K562 (cell line): ENCODE measurements at regions not wholly inside any gene's neighbourhood (a gene's known extent, or its start where the extent isn't known, plus 50 kb on each side); places are given as distances from the start of the nearest gene placed in this dataset.

Experiments
- CREM ChIP-seq: IDR thresholded peaks from 2 replicates; pipeline ENCODE4 v1.6.1; 2014; ENCODE audit warnings: antibody characterized with exemption, low read depth
- FOXP1 ChIP-seq: sonication (generic); formaldehyde crosslinking; IDR thresholded peaks from 2 replicates; pipeline ENCODE4 v1.8.0; 2022; ENCODE audit warnings: mild to moderate bottlenecking, missing genetic modification reagents
- MTA2 ChIP-seq: fragments of 450-650 bp; IDR thresholded peaks from 2 replicates; pipeline ENCODE4 v1.6.1; 2016; ENCODE audit warnings: low read depth
- NBN ChIP-seq: fragments of 450-650 bp; IDR thresholded peaks from 2 replicates; pipeline ENCODE4 v1.6.1; 2016; ENCODE audit warnings: low read depth, mild to moderate bottlenecking
- RFX5 ChIP-seq: IDR thresholded peaks from 2 replicates; pipeline ENCODE4 v1.6.1; 2011; ENCODE audit warnings: low read depth, mild to moderate bottlenecking, improper control_type of control experiment, low read length
- SNIP1 ChIP-seq: fragments of 450-650 bp; IDR thresholded peaks from 2 replicates; pipeline ENCODE4 v1.7.1; 2017; ENCODE audit warnings: low read depth, mild to moderate bottlenecking
- SP2 ChIP-seq: IDR thresholded peaks from 2 replicates; pipeline ENCODE4 v1.6.1; 2011; ENCODE audit warnings: mild to moderate bottlenecking, low read depth, low read length, moderate library complexity; ENCODE audit not compliant: poor library complexity, severe bottlenecking; ENCODE audit errors: extremely low read depth
- TAF1 ChIP-seq: IDR thresholded peaks from 2 replicates; pipeline ENCODE4 v1.6.1; 2011; ENCODE audit warnings: mild to moderate bottlenecking, low read length, moderate library complexity; ENCODE audit not compliant: insufficient read depth, control insufficient read depth, severe bottlenecking; ENCODE audit errors: extremely low read depth
- ZNF445 ChIP-seq: fragments of 250-450 bp; sonication (Bioruptor Pico); IDR thresholded peaks from 2 replicates; pipeline ENCODE4 v1.4.0; 2020; ENCODE audit warnings: low read depth, mild to moderate bottlenecking, moderate library complexity
- TF ChIP-seq, protein P1 (sequence below): sonication (generic); formaldehyde crosslinking; IDR thresholded peaks from 2 replicates; pipeline ENCODE4 v1.8.1; 2022; ENCODE audit warnings: missing genetic modification reagents
- TF ChIP-seq, protein P2 (sequence below), 3 experiments: IDR thresholded peaks in 2 of 3; conservative IDR thresholded peaks in 1 of 3; 2 replicates each; pipeline ENCODE4 v1.5.1; 2011 to 2012; ENCODE audit warnings: low read length in 3 of 3, mild to moderate bottlenecking in 3 of 3, control low read depth in 2 of 3, improper control_type of control experiment in 1 of 3, inconsistent platforms in 1 of 3, low read depth in 1 of 3, mixed read lengths in 1 of 3, moderate library complexity in 1 of 3; ENCODE audit not compliant: insufficient read depth in 2 of 3

DNA sequence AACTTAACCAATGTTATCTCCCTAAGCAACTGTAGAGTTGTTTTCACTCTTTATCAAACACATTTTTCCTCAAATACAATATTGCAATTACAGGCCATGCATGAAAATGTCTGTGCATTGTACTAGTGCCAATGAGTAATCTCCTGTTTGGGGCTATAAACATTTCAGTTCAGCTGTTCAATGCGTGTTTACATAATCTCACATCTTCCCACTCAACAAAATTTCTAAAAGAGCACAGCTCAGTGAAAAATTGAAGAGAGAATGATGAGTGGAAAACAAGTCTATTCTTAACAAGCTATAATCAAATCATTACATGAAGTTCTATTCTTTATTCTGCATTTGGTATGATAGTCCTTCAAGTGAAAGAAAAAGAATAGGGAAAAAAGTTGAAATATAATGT lies 780.5 kb upstream of the CDH9 start:
- TF ChIP-seq, protein P1, sequence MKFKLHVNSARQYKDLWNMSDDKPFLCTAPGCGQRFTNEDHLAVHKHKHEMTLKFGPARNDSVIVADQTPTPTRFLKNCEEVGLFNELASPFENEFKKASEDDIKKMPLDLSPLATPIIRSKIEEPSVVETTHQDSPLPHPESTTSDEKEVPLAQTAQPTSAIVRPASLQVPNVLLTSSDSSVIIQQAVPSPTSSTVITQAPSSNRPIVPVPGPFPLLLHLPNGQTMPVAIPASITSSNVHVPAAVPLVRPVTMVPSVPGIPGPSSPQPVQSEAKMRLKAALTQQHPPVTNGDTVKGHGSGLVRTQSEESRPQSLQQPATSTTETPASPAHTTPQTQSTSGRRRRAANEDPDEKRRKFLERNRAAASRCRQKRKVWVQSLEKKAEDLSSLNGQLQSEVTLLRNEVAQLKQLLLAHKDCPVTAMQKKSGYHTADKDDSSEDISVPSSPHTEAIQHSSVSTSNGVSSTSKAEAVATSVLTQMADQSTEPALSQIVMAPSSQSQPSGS (CRISPR knock-in tag) = no peak
- TF ChIP-seq FOXP1 (CRISPR knock-in tag) (no peak), NBN (no peak), TAF1 (no peak), CREM (no peak), RFX5 (no peak), SP2 (no peak), ZNF445 (CRISPR knock-in tag) (no peak), MTA2 (no peak), SNIP1 (no peak)
- TF ChIP-seq, protein P2, sequence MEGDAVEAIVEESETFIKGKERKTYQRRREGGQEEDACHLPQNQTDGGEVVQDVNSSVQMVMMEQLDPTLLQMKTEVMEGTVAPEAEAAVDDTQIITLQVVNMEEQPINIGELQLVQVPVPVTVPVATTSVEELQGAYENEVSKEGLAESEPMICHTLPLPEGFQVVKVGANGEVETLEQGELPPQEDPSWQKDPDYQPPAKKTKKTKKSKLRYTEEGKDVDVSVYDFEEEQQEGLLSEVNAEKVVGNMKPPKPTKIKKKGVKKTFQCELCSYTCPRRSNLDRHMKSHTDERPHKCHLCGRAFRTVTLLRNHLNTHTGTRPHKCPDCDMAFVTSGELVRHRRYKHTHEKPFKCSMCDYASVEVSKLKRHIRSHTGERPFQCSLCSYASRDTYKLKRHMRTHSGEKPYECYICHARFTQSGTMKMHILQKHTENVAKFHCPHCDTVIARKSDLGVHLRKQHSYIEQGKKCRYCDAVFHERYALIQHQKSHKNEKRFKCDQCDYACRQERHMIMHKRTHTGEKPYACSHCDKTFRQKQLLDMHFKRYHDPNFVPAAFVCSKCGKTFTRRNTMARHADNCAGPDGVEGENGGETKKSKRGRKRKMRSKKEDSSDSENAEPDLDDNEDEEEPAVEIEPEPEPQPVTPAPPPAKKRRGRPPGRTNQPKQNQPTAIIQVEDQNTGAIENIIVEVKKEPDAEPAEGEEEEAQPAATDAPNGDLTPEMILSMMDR (IDR thresholded peaks at IDR 0.05 in 2 of 3, conservative IDR thresholded peaks at IDR 0.05 in 1 of 3; ENCODE audit: insufficient read depth in 2 of 3, low read depth in 1 of 3, low read length in 3 of 3) = no peak
